ENCODE measurements at regions not wholly inside any gene's neighbourhood (a gene's known extent, or its start where the extent isn't known, plus 50 kb on each side); places are given as distances from the start of the nearest gene placed in this dataset.

DNA sequence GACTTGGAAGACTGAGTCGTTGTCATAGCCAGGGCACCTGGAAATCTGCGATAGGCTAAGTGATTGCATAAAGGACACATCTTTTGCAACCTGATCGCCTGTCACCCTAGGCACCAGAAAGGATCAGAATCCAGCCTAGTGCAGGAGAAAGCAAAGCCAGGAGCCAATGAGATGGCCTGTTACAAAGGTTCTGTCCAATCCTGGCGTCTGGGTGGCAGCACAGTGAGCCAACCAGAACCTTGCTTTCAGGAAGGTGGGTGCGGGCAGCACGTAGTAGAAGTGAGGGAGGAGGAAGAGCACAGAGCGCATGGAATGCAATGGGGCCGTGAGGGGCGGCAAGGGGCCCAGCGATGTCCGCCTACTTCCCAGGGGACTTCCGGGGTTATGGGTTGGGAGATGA lies 120.4 kb upstream of the GGTLC1 start:
- TF ChIP-seq TEAD4 (IDR thresholded peaks at IDR 0.05) (no peak), CREB1 (IDR thresholded peaks at IDR 0.05; ENCODE audit: low read depth) (no peak), EGR1 (IDR thresholded peaks at IDR 0.05) (no peak), EP300 (IDR thresholded peaks at IDR 0.05; ENCODE audit: borderline replicate concordance) (no peak), RAD21 (IDR thresholded peaks at IDR 0.05; ENCODE audit: low read depth) (no peak), YY1 (IDR thresholded peaks at IDR 0.05; ENCODE audit: low read depth) (no peak), TCF12 (IDR thresholded peaks at IDR 0.05; ENCODE audit: low read depth) (no peak), TAF1 (IDR thresholded peaks at IDR 0.05; ENCODE audit: low read depth) (no peak)
- TF ChIP-seq, protein P1, sequence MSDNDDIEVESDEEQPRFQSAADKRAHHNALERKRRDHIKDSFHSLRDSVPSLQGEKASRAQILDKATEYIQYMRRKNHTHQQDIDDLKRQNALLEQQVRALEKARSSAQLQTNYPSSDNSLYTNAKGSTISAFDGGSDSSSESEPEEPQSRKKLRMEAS (IDR thresholded peaks at IDR 0.05): no peak
- TF ChIP-seq, protein P2, sequence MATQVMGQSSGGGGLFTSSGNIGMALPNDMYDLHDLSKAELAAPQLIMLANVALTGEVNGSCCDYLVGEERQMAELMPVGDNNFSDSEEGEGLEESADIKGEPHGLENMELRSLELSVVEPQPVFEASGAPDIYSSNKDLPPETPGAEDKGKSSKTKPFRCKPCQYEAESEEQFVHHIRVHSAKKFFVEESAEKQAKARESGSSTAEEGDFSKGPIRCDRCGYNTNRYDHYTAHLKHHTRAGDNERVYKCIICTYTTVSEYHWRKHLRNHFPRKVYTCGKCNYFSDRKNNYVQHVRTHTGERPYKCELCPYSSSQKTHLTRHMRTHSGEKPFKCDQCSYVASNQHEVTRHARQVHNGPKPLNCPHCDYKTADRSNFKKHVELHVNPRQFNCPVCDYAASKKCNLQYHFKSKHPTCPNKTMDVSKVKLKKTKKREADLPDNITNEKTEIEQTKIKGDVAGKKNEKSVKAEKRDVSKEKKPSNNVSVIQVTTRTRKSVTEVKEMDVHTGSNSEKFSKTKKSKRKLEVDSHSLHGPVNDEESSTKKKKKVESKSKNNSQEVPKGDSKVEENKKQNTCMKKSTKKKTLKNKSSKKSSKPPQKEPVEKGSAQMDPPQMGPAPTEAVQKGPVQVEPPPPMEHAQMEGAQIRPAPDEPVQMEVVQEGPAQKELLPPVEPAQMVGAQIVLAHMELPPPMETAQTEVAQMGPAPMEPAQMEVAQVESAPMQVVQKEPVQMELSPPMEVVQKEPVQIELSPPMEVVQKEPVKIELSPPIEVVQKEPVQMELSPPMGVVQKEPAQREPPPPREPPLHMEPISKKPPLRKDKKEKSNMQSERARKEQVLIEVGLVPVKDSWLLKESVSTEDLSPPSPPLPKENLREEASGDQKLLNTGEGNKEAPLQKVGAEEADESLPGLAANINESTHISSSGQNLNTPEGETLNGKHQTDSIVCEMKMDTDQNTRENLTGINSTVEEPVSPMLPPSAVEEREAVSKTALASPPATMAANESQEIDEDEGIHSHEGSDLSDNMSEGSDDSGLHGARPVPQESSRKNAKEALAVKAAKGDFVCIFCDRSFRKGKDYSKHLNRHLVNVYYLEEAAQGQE (IDR thresholded peaks at IDR 0.05; ENCODE audit: low read depth): no peak

- TF ChIP-seq NFIC (IDR thresholded peaks at IDR 0.05): no peak
- TF ChIP-seq FOXM1 (IDR thresholded peaks at IDR 0.05; ENCODE audit: borderline replicate concordance, low read depth): no peak
- TF ChIP-seq EGR1 (IDR thresholded peaks at IDR 0.05): no peak
- TF ChIP-seq TCF12 (IDR thresholded peaks at IDR 0.05; ENCODE audit: low read depth): no peak
- TF ChIP-seq ZBTB7A (IDR thresholded peaks at IDR 0.05; ENCODE audit: low read depth): no peak
These were observed 120.0 kb upstream of the GGTLC1 start for GRCh38 chr20:24108581-24108980.

- TF ChIP-seq, protein P2 (IDR thresholded peaks at IDR 0.05; ENCODE audit: low read depth): no peak
These were observed 118.3 kb upstream of the GGTLC1 start for GRCh38 chr20:24106801-24107445.

DNA sequence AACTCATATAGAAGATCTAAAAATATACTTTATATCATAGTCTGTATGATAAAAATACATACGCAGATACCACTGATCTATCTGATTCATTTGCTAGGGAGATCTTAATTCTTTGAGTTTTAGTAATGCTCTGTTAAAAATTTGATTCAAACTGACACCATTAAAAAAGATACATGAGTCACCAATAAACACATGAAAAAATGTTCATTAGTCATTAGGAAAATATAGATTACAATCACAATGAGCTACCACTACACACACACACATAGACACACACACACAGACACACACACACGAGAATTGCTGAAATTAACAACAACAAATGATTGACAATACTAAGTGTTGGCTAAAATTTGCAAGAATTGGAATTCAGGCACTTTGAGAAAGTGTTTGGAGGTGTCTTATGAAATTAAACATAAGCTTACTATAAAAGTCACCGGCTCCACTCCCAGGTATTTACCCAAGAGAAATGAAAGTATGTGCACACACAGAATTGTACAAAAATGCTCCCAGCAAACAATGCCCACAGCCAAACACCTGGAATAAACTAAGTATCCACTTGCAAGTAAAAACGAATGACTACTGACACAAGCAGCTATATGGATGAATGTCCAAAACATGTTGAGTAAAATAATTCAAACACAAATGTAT lies 117.7 kb upstream of the GGTLC1 start:
- no peak for TF ChIP-seq NFIC (IDR thresholded peaks at IDR 0.05)
- TF ChIP-seq TEAD4 (IDR thresholded peaks at IDR 0.05): no peak
- no peak for TF ChIP-seq RAD21 (IDR thresholded peaks at IDR 0.05; ENCODE audit: low read depth)
- TF ChIP-seq FOXM1 (IDR thresholded peaks at IDR 0.05; ENCODE audit: borderline replicate concordance, low read depth): no peak
- TF ChIP-seq TAF1 (IDR thresholded peaks at IDR 0.05; ENCODE audit: low read depth): no peak
- no peak for TF ChIP-seq ZBTB7A (IDR thresholded peaks at IDR 0.05; ENCODE audit: low read depth)
- no peak for TF ChIP-seq CEBPB (IDR thresholded peaks at IDR 0.05)
- TF ChIP-seq, protein P2 (IDR thresholded peaks at IDR 0.05; ENCODE audit: low read depth): no peak
- no peak for TF ChIP-seq EGR1 (IDR thresholded peaks at IDR 0.05)
- TF ChIP-seq EP300 (IDR thresholded peaks at IDR 0.05; ENCODE audit: borderline replicate concordance): no peak
- no peak for TF ChIP-seq TCF12 (IDR thresholded peaks at IDR 0.05; ENCODE audit: low read depth)
- TF ChIP-seq CREB1 (IDR thresholded peaks at IDR 0.05; ENCODE audit: low read depth): no peak
- TF ChIP-seq, protein P3, sequence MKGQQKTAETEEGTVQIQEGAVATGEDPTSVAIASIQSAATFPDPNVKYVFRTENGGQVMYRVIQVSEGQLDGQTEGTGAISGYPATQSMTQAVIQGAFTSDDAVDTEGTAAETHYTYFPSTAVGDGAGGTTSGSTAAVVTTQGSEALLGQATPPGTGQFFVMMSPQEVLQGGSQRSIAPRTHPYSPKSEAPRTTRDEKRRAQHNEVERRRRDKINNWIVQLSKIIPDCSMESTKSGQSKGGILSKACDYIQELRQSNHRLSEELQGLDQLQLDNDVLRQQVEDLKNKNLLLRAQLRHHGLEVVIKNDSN (IDR thresholded peaks at IDR 0.05): no peak
- TF ChIP-seq, protein P1 (IDR thresholded peaks at IDR 0.05): no peak
- TF ChIP-seq YY1 (IDR thresholded peaks at IDR 0.05; ENCODE audit: low read depth): no peak

DNA sequence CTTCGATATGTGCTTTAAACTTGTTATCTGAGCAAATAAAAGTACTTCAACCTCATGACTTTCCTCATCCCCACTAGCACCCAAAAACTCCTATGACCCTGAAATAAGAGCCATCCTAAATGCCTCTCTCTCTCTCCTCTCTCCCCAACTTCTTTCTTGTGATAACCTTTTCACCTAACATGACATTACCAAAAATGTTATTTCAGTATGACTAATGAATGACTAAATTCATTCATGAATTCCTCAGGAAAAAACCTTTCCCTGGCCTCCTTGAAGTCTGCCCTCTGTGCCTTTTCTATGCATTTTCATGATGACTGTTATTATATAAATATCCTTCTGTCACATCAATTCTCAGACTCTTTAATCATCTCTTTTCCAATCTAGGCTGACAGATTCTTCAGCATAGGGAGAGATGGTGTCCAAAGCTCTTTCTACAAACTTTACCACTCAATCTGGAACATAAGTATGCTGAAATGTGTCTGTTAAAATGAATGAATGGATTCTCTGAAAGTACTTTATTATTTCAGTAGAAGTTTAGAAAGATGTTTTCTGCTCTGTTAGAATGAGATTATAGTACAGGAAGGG lies 114.3 kb upstream of the GGTLC1 start:
- TF ChIP-seq FOXM1 (IDR thresholded peaks at IDR 0.05; ENCODE audit: borderline replicate concordance, low read depth): no peak

All from Ishikawa (cell line).